ENCODE measurements at regions not wholly inside any gene's neighbourhood (a gene's known extent, or its start where the extent isn't known, plus 50 kb on each side); places are given as distances from the start of the nearest gene placed in this dataset.

GRCh38 chr16:65658349-65658748 lies 536.5 kb upstream of the CDH11 start:
- TF ChIP-seq CTCF (IDR thresholded peaks at IDR 0.05; ENCODE audit: insufficient read depth, low read length) (no peak), REST (IDR thresholded peaks at IDR 0.05; ENCODE audit: insufficient replicate concordance, low read depth) (no peak), SPI1 (IDR thresholded peaks at IDR 0.05; ENCODE audit: borderline replicate concordance, low read depth) (peak; percentile 61)
